Muscle layer of duodenum (tissue), 2 donors: ENCODE measurements at regions not wholly inside any gene's neighbourhood (a gene's known extent, or its start where the extent isn't known, plus 50 kb on each side); places are given as distances from the start of the nearest gene placed in this dataset.

Experiments
- H3K27ac ChIP-seq: one replicate; pipeline ENCODE4 v1.7.0; 2013; ENCODE audit warnings: mild to moderate bottlenecking, low read length
- H3K27me3 ChIP-seq: one replicate; pipeline ENCODE4 v1.7.0; 2013; ENCODE audit warnings: low read depth, mild to moderate bottlenecking, control low read depth, low read length
- H3K36me3 ChIP-seq, 2 donors: one replicate each; pipeline ENCODE4 v1.7.0; 2013; ENCODE audit warnings: low read length in 2 of 2, control low read depth in 1 of 2, mild to moderate bottlenecking in 1 of 2; ENCODE audit not compliant: insufficient read depth in 2 of 2, control insufficient read depth in 1 of 2
- H3K4me1 ChIP-seq, 2 donors: one replicate each; pipeline ENCODE4 v1.7.0; 2013; ENCODE audit warnings: low read length in 2 of 2, mild to moderate bottlenecking in 2 of 2, control low read depth in 1 of 2, moderate library complexity in 1 of 2; ENCODE audit not compliant: insufficient read depth in 2 of 2, control insufficient read depth in 1 of 2
- H3K4me3 ChIP-seq, 2 donors: one replicate each; pipeline ENCODE4 v1.7.0; 2013; ENCODE audit warnings: low read length in 2 of 2, low read depth in 1 of 2, mild to moderate bottlenecking in 1 of 2
- H3K9me3 ChIP-seq, 2 donors: one replicate each; pipeline ENCODE4 v1.7.0; 2013; ENCODE audit warnings: low read length in 2 of 2, control low read depth in 1 of 2, mild to moderate bottlenecking in 1 of 2; ENCODE audit not compliant: control insufficient read depth in 1 of 2
- donor health status: healthy.

DNA sequence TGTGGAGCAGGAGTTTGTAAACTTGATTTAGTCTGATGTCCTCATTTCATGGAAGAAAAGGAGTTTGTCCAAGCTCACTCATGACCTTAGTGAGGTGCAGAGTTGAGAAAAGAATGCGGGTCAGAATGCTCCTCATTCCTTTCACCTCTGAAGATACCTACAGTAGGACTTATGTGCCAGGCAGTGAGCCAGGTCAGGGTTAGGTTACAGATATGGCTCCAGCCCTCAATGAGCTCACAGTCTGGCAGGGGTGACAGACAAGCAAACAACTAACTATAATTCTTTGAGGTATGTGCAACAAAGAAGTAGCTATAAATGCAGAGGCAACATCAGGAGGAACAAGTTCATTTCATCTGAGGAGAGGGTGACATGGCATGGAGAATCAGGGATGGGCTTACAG, 102.5 kb downstream of the SPATA31D1 start:
- H3K4me1 ChIP-seq: no peaks in the 10 kb centered on the region
- H3K4me3 ChIP-seq: no peak overlapping the region
- no peaks in the 10 kb centered on the region for H3K9me3 ChIP-seq
- no peaks in the 10 kb centered on the region for H3K27me3 ChIP-seq
- H3K36me3 ChIP-seq: no peaks in the 10 kb centered on the region
- H3K27ac ChIP-seq: no peak overlapping the region

DNA sequence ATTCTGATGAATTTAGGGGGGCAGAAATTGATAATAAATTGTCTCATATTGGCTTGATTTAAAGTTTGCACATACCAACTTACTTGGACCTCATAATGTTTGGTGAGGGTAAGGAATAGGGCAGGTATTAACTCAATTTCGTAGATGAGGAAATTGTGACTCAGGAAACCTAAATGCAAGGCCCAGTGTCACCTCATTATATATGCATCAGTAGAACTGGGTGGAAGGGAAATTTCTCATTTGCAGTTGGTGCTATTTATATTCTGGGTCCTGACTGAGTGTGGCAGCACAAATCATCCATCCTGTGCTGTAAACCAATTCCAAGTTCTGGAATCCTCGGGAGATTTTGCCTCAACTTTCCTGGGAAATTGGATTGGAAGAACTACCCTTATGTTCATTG, 103.0 kb downstream of the SPATA31D1 start:
- H3K27me3 ChIP-seq: no peaks in the 10 kb centered on the region
- no peaks in the 10 kb centered on the region for H3K4me1 ChIP-seq
- H3K4me3 ChIP-seq: no peak overlapping the region
- H3K36me3 ChIP-seq: no peaks in the 10 kb centered on the region
- no peaks in the 10 kb centered on the region for H3K9me3 ChIP-seq
- no peak overlapping the region for H3K27ac ChIP-seq

DNA sequence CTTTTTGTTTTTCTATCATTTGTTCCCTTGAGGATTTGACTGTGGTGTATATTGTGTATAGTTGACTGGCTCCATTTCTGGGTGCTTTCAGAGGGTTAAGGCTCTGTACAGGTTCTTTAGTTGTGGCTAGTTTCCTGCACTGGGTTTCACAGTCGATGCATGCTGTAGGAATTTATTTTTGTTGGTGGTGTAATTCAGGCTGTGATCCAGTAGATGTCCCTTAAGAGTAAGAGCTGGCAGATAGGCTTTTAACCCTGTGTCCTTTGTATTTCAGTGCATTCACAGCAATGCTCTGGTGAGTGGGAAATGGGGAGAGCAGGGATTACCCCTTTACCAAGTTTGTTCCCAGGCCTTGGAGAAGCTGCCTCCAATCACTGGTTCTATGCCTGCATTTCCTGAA, 112.9 kb downstream of the SPATA31D1 start:
- H3K4me1 ChIP-seq: no peaks in the 10 kb centered on the region
- no peak overlapping the region for H3K27ac ChIP-seq
- H3K27me3 ChIP-seq: no peaks in the 10 kb centered on the region
- H3K4me3 ChIP-seq: no peak overlapping the region
- no peaks in the 10 kb centered on the region for H3K36me3 ChIP-seq
- no peaks in the 10 kb centered on the region for H3K9me3 ChIP-seq

GRCh38 chr9:82104252-82104651, 115.7 kb downstream of the SPATA31D1 start:
- H3K9me3 ChIP-seq: no peaks in the 10 kb centered on the region
- H3K4me1 ChIP-seq: no peaks in the 10 kb centered on the region
- no peaks in the 10 kb centered on the region for H3K36me3 ChIP-seq
- no peak overlapping the region for H3K4me3 ChIP-seq
- no peaks in the 10 kb centered on the region for H3K27me3 ChIP-seq
- H3K27ac ChIP-seq: no peak overlapping the region

DNA sequence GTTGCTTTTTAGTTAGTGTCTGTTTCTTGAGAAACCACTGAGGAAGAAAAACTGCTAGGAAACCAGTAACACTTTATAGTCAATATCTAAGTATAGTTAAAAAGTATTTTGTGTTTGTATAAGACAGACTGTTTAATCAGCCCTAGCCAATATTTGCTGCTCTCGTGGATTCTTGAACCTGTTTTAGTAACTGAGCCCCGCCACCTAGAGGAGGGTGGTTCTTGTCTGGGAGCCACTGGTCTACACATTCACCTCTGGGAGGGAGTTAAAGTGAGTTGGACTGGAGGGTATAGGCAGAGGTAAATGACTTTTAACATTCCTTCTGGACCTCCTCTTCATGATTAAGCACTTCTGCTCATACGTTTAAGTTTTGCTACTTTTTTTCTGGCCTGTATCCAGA, 117.2 kb downstream of the SPATA31D1 start:
- H3K4me1 ChIP-seq: no peaks in the 10 kb centered on the region
- no peak overlapping the region for H3K27ac ChIP-seq
- no peaks in the 10 kb centered on the region for H3K9me3 ChIP-seq
- no peak overlapping the region for H3K4me3 ChIP-seq
- no peaks in the 10 kb centered on the region for H3K27me3 ChIP-seq
- no peaks in the 10 kb centered on the region for H3K36me3 ChIP-seq

- H3K27ac ChIP-seq: no peak overlapping the region
Observed at GRCh38 chr9:82106536-82106935, 118.0 kb downstream of the SPATA31D1 start.

GRCh38 chr9:82108474-82108873, 119.9 kb downstream of the SPATA31D1 start:
- no peaks in the 10 kb centered on the region for H3K36me3 ChIP-seq
- no peaks in the 10 kb centered on the region for H3K27me3 ChIP-seq
- H3K9me3 ChIP-seq: no peaks in the 10 kb centered on the region
- no peak overlapping the region for H3K27ac ChIP-seq
- H3K4me3 ChIP-seq: no peak overlapping the region
- no peaks in the 10 kb centered on the region for H3K4me1 ChIP-seq

More at GRCh38 chr9:82106536-82106935, 118.0 kb downstream of the SPATA31D1 start:
- no peaks in the 10 kb centered on the region for H3K27me3 ChIP-seq
- no peak overlapping the region for H3K4me3 ChIP-seq
- no peaks in the 10 kb centered on the region for H3K4me1 ChIP-seq
- no peaks in the 10 kb centered on the region for H3K36me3 ChIP-seq
- no peaks in the 10 kb centered on the region for H3K9me3 ChIP-seq

GRCh38 chr9:82108941-82109340, 120.4 kb downstream of the SPATA31D1 start:
- Histone ChIP-seq H3K27ac (no peak overlapping the region), H3K9me3 (no peaks in the 10 kb centered on the region)

GRCh38 chr9:82109626-82110025, 121.1 kb downstream of the SPATA31D1 start:
- Histone ChIP-seq H3K9me3 (no peaks in the 10 kb centered on the region), H3K27ac (no peak overlapping the region), H3K27me3 (no peaks in the 10 kb centered on the region), H3K4me1 (no peaks in the 10 kb centered on the region), H3K36me3 (no peaks in the 10 kb centered on the region), H3K4me3 (no peak overlapping the region)

More at GRCh38 chr9:82108941-82109340, 120.4 kb downstream of the SPATA31D1 start:
- no peak overlapping the region for H3K4me3 ChIP-seq
- H3K27me3 ChIP-seq: no peaks in the 10 kb centered on the region
- H3K36me3 ChIP-seq: no peaks in the 10 kb centered on the region
- H3K4me1 ChIP-seq: no peaks in the 10 kb centered on the region

DNA sequence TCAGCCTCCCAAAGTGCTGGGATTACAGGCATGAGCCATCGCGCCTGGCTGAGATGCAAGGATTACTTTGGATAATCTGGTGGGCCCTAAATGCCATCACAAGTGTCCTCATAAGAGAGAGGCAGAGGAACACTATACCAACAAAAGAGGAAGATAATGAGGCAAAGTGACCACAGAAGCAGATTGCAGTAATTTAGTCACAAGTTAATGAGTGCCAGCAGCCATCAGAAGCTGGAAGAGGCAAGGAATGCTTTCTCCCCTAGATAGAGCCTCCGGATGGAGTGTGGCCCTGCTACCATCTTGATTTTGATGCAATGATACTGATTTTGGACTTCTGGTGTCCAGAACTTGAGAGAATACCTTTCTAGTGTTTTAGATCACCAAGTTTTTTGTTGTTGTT, 122.3 kb downstream of the SPATA31D1 start:
- no peaks in the 10 kb centered on the region for H3K9me3 ChIP-seq
- no peak overlapping the region for H3K4me3 ChIP-seq
- H3K4me1 ChIP-seq: no peaks in the 10 kb centered on the region
- no peaks in the 10 kb centered on the region for H3K36me3 ChIP-seq
- H3K27me3 ChIP-seq: no peaks in the 10 kb centered on the region
- H3K27ac ChIP-seq: no peak overlapping the region

- Histone ChIP-seq H3K4me1 (peaks cover 0 to 3% of the 10 kb centered on the region in 2 donors), H3K27me3 (no peaks in the 10 kb centered on the region), H3K4me3 (no peak overlapping the region), H3K36me3 (no peaks in the 10 kb centered on the region), H3K9me3 (no peaks in the 10 kb centered on the region), H3K27ac (no peak overlapping the region)
Observed at GRCh38 chr9:82115331-82115730, 126.8 kb downstream of the SPATA31D1 start.

DNA sequence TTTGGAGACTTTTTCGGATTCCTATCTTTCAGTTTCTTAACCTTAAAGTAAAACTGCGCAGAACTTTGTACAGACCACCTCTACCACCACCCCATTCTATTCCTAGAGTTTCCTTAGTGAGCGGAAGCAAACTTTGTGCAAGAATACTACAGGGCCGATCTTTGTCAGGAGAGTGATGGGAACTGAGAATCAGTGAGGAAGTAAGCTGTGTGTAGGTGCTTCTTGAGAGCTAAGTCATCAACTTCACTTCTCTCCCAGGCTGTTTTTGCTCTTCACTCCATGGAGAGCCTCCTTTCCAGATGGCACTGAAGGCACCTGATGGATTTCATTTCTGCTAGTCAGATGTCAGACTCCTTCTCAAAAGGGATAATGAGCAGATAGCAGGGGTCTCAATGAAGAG, 127.3 kb downstream of the SPATA31D1 start:
- Histone ChIP-seq H3K27ac (no peak overlapping the region), H3K4me3 (no peak overlapping the region), H3K4me1 (peaks cover 0 to 3% of the 10 kb centered on the region in 2 donors), H3K9me3 (no peaks in the 10 kb centered on the region), H3K36me3 (no peaks in the 10 kb centered on the region), H3K27me3 (no peaks in the 10 kb centered on the region)
